ENCODE measurements at regions not wholly inside any gene's neighbourhood (a gene's known extent, or its start where the extent isn't known, plus 50 kb on each side); places are given as distances from the start of the nearest gene placed in this dataset.

DNA sequence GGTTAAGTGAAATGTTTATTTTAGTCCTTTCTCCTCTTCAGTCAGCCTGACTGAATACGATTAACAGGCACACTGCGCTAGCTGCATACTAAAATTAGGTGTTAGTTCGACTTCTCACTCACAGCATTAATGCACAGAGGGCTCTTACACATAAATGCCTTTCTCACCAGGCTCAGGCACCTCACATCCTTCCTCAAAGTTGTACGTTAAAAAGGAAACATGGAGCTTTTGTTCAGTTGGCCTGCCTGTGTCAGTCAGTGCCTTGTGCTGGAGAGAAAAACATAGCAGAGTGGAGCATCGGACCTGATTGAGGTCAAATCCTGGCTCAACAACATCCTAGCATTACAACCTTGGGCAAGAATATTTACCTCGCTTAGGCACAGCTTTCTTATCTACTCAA lies 236.0 kb upstream of the ZNF462 start:
- no peak for TF ChIP-seq REST (IDR thresholded peaks at IDR 0.05; ENCODE audit: insufficient read depth in 1 of 2, low read depth in 2 of 2, low read length in 2 of 2)
- TF ChIP-seq SIN3A (IDR thresholded peaks at IDR 0.05; ENCODE audit: borderline replicate concordance, insufficient read depth, low read length), result no peak
- no peak for TF ChIP-seq TAF1 (IDR thresholded peaks at IDR 0.05; ENCODE audit: borderline replicate concordance, insufficient read depth, low read length)
- TF ChIP-seq POLR2AphosphoS5 (IDR thresholded peaks at IDR 0.05; ENCODE audit: low read depth, low read length), result no peak
- TF ChIP-seq FOXP2 (optimal IDR thresholded peaks at IDR 0.05; ENCODE audit: borderline replicate concordance, extremely low read depth, extremely low read length, insufficient read depth), result no peak

- TF ChIP-seq FOXP2 (optimal IDR thresholded peaks at IDR 0.05; ENCODE audit: borderline replicate concordance, extremely low read depth, extremely low read length, insufficient read depth), result no peak
- no peak for TF ChIP-seq REST (IDR thresholded peaks at IDR 0.05; ENCODE audit: insufficient read depth in 1 of 2, low read depth in 2 of 2, low read length in 2 of 2)
- no peak for TF ChIP-seq POLR2AphosphoS5 (IDR thresholded peaks at IDR 0.05; ENCODE audit: low read depth, low read length)
- TF ChIP-seq TAF1 (IDR thresholded peaks at IDR 0.05; ENCODE audit: borderline replicate concordance, insufficient read depth, low read length), result no peak
These were observed 230.3 kb upstream of the ZNF462 start for GRCh38 chr9:106632621-106633020.

DNA sequence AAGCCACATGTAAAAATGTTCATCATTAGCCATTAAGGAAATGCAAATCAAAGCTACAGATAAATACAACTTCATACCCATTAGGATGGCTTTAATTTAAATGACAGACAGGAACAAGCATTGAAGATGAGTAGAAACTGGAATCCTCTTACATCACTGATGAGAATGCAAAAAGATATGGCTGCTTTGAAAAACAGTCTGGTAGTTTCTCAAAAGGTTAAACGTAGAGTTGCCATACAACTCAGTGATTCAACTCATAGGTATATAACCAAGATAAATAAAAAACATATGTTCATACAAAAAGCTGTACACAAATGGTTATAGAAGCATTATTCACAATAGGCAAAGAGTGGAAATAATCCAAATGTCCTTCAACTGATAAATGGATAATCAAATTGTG lies 228.8 kb upstream of the ZNF462 start:
- no peak for TF ChIP-seq POLR2AphosphoS5 (IDR thresholded peaks at IDR 0.05; ENCODE audit: low read depth, low read length)
- TF ChIP-seq FOXP2 (optimal IDR thresholded peaks at IDR 0.05; ENCODE audit: borderline replicate concordance, extremely low read depth, extremely low read length, insufficient read depth), result no peak

GRCh38 chr9:106634641-106635040 lies 228.3 kb upstream of the ZNF462 start:
- no peak for TF ChIP-seq REST (IDR thresholded peaks at IDR 0.05; ENCODE audit: insufficient read depth in 1 of 2, low read depth in 2 of 2, low read length in 2 of 2)
- TF ChIP-seq FOXP2 (optimal IDR thresholded peaks at IDR 0.05; ENCODE audit: borderline replicate concordance, extremely low read depth, extremely low read length, insufficient read depth), result no peak
- TF ChIP-seq SIN3A (IDR thresholded peaks at IDR 0.05; ENCODE audit: borderline replicate concordance, insufficient read depth, low read length), result no peak

DNA sequence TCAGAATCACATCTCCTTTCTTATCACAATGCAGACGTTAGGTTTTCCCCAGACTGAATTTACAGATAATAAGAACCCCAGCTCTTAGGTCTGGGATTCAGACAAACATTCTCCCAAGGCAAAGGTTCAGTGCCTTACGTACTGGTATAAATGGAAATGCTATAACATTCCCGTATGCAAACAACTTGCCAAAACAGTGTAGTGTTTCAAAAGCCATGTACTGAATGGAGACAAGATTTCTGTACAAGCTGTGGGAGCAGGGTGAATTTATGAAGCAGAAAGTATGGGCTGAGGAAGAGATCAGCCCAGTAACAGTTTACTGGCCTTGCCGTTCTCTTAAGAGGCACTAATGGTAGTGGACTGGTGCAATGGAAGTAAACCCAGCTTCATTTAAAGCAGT lies 225.5 kb upstream of the ZNF462 start:
- TF ChIP-seq REST (IDR thresholded peaks at IDR 0.05; ENCODE audit: insufficient read depth in 1 of 2, low read depth in 2 of 2, low read length in 2 of 2) (no peak), SIN3A (IDR thresholded peaks at IDR 0.05; ENCODE audit: borderline replicate concordance, insufficient read depth, low read length) (no peak), POLR2AphosphoS5 (IDR thresholded peaks at IDR 0.05; ENCODE audit: low read depth, low read length) (no peak), TAF1 (IDR thresholded peaks at IDR 0.05; ENCODE audit: borderline replicate concordance, insufficient read depth, low read length) (no peak), FOXP2 (optimal IDR thresholded peaks at IDR 0.05; ENCODE audit: borderline replicate concordance, extremely low read depth, extremely low read length, insufficient read depth) (no peak)

Measured in PFSK-1 (cell line).